ENCODE measurements at regions not wholly inside any gene's neighbourhood (a gene's known extent, or its start where the extent isn't known, plus 50 kb on each side); places are given as distances from the start of the nearest gene placed in this dataset.
"Not testable (repeated sequence)": the region's sequence is repeated elsewhere in the genome, so short reads cannot be mapped to it uniquely, and the experiment has no call there.

DNA sequence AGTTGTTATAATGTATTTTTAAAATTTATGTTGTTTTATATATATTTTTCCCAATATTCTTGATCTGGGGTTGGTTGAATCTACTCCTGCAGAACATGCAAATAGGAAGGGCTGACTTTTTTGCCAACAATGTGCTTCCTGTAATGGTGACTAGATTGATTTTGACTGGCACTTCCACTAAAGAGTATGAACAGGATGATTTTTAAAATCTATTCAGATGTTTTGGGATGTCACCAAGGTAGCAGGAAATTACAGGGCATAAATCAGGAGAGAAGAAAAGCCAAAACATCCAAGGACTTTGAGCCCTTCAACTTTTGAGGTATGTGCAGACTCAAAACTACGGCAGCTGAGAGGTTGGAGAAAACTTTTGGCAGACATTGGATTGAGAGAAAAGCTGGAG is 1047.6 kb downstream of the SLITRK5 start:
- TF ChIP-seq, protein P1, sequence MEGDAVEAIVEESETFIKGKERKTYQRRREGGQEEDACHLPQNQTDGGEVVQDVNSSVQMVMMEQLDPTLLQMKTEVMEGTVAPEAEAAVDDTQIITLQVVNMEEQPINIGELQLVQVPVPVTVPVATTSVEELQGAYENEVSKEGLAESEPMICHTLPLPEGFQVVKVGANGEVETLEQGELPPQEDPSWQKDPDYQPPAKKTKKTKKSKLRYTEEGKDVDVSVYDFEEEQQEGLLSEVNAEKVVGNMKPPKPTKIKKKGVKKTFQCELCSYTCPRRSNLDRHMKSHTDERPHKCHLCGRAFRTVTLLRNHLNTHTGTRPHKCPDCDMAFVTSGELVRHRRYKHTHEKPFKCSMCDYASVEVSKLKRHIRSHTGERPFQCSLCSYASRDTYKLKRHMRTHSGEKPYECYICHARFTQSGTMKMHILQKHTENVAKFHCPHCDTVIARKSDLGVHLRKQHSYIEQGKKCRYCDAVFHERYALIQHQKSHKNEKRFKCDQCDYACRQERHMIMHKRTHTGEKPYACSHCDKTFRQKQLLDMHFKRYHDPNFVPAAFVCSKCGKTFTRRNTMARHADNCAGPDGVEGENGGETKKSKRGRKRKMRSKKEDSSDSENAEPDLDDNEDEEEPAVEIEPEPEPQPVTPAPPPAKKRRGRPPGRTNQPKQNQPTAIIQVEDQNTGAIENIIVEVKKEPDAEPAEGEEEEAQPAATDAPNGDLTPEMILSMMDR (conservative IDR thresholded peaks at IDR 0.05) = no peak
- Mint-ChIP-seq H3K4me1 (no peaks in the 10 kb centered on the region), H3K9me3 (peaks cover 3% of the 10 kb centered on the region), H3K4me3 (no peak overlapping the region), H3K36me3 (ENCODE audit: low read depth) (no peaks in the 10 kb centered on the region), H3K27me3 (ENCODE audit: low read depth) (no peaks in the 10 kb centered on the region), H3K27ac (ENCODE audit: unreplicated experiment) (no peak overlapping the region)
- DNase-seq (ENCODE audit: low read depth, low spot score) = no peak

GRCh38 chr13:88726075-88726474 is 1054.9 kb downstream of the SLITRK5 start:
- TF ChIP-seq, protein P1 (conservative IDR thresholded peaks at IDR 0.05) = no peak
- no peaks in the 10 kb centered on the region for H3K36me3 Mint-ChIP-seq (ENCODE audit: low read depth)
- no peak for DNase-seq (ENCODE audit: low read depth, low spot score)
- H3K4me1 Mint-ChIP-seq = no peaks in the 10 kb centered on the region
- no peak overlapping the region for H3K4me3 Mint-ChIP-seq
- peaks cover 2% of the 10 kb centered on the region for H3K9me3 Mint-ChIP-seq
- no peaks in the 10 kb centered on the region for H3K27me3 Mint-ChIP-seq (ENCODE audit: low read depth)
- H3K27ac Mint-ChIP-seq (ENCODE audit: unreplicated experiment) = no peak overlapping the region

DNA sequence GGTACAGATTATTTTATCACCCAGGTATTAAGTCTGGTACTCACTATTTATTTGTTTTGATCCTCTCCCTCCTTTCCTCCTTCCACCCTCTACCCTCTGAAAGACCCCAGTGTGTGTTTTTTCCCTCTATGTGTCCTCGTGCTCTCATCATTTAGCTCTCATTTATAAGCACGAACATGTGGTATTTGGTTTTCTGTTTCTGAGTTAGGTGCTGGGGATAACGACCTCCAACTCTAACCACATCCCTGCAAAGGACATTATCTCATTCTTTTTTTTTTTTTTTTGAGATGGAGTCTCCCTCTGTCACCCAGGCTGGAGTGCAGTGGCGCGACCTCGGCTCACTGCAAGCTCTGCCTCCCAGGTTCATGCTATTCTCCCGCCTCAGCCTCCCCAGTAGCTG is 1056.1 kb downstream of the SLITRK5 start:
- not testable (repeated sequence) for H3K27ac Mint-ChIP-seq (ENCODE audit: unreplicated experiment); H3K27me3 Mint-ChIP-seq (ENCODE audit: low read depth); H3K9me3 Mint-ChIP-seq; DNase-seq (ENCODE audit: low read depth, low spot score); H3K4me3 Mint-ChIP-seq; H3K36me3 Mint-ChIP-seq (ENCODE audit: low read depth); H3K4me1 Mint-ChIP-seq

DNA sequence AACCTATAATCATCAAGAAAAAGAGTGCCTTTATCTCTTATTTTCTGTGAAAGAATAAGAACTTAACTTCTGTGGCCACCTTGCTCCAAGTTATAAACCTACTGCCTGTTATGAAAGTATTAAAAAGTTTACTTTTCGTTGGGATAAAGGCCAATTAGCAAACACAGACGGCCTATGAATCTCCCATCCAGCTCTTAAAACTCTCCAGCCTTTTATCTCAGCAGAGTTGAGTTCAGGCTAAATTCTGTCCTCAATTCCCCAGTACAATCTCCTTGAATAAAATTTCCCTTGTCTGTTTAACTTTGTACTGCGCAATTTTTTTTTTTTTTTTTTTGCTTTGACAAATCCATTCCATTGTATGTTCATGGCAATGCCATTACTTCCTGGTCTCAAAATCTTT is 1058.4 kb downstream of the SLITRK5 start:
- no peaks in the 10 kb centered on the region for H3K4me1 Mint-ChIP-seq
- no peak for DNase-seq (ENCODE audit: low read depth, low spot score)
- H3K27me3 Mint-ChIP-seq (ENCODE audit: low read depth) = no peaks in the 10 kb centered on the region
- H3K36me3 Mint-ChIP-seq (ENCODE audit: low read depth) = no peaks in the 10 kb centered on the region
- no peak overlapping the region for H3K27ac Mint-ChIP-seq (ENCODE audit: unreplicated experiment)
- no peak overlapping the region for H3K4me3 Mint-ChIP-seq
- TF ChIP-seq, protein P1 (conservative IDR thresholded peaks at IDR 0.05) = no peak
- peaks cover 2% of the 10 kb centered on the region for H3K9me3 Mint-ChIP-seq

- TF ChIP-seq, protein P1 (conservative IDR thresholded peaks at IDR 0.05) = no peak
- Mint-ChIP-seq H3K27me3 (ENCODE audit: low read depth) (no peaks in the 10 kb centered on the region), H3K4me3 (no peak overlapping the region), H3K4me1 (no peaks in the 10 kb centered on the region), H3K36me3 (ENCODE audit: low read depth) (no peaks in the 10 kb centered on the region), H3K9me3 (no peaks in the 10 kb centered on the region), H3K27ac (ENCODE audit: unreplicated experiment) (no peak overlapping the region)
- DNase-seq (ENCODE audit: low read depth, low spot score) = no peak
Measured at GRCh38 chr13:88736026-88736425, 1064.9 kb downstream of the SLITRK5 start.

DNA sequence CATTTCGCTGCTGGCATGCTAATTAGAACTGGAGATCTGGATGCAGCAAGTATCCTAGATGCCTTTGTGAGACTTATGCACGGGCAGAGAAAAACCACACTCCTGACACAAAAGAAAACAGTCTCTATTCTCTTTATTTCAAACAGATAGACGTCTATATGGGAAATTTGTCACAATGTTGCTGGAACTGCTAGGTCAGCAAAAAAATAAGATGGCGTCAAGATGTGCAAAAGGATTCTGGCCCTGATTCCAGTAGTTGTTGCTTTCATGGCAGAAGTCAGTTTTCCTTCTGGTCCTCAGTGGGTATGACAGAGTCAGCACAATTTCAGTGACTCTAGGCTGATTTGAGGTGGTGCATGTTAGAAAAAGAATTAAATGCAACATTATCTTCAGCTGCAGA is 1068.0 kb downstream of the SLITRK5 start:
- Mint-ChIP-seq H3K4me1 (no peaks in the 10 kb centered on the region), H3K27ac (ENCODE audit: unreplicated experiment) (no peak overlapping the region), H3K27me3 (ENCODE audit: low read depth) (no peaks in the 10 kb centered on the region), H3K9me3 (no peaks in the 10 kb centered on the region), H3K4me3 (no peak overlapping the region), H3K36me3 (ENCODE audit: low read depth) (no peaks in the 10 kb centered on the region)
- TF ChIP-seq, protein P1 (conservative IDR thresholded peaks at IDR 0.05) = no peak
- DNase-seq (ENCODE audit: low read depth, low spot score) = no peak
